MM.1S (cell line): ENCODE measurements at regions not wholly inside any gene's neighbourhood (a gene's known extent, or its start where the extent isn't known, plus 50 kb on each side); places are given as distances from the start of the nearest gene placed in this dataset.

Experiments used
- EZH2 ChIP-seq: fragments of 300-600 bp; sonication (generic); optimal IDR thresholded peaks from 2 replicates; pipeline ENCODE3; 2017; ENCODE audit warnings: low read depth, mild to moderate bottlenecking, antibody characterized with exemption, low read length, mixed read lengths
- EZH2phosphoT487 ChIP-seq: fragments of 300-600 bp; sonication (generic); IDR thresholded peaks from 2 replicates; pipeline ENCODE4 v1.6.1; 2018; ENCODE audit warnings: antibody characterized with exemption, low read length
- TF ChIP-seq, protein P1 (sequence below): fragments of 300-600 bp; sonication (generic); IDR thresholded peaks from 2 replicates; pipeline ENCODE4 v1.5.1; 2016; ENCODE audit warnings: antibody characterized with exemption, low read length, mixed read lengths

DNA sequence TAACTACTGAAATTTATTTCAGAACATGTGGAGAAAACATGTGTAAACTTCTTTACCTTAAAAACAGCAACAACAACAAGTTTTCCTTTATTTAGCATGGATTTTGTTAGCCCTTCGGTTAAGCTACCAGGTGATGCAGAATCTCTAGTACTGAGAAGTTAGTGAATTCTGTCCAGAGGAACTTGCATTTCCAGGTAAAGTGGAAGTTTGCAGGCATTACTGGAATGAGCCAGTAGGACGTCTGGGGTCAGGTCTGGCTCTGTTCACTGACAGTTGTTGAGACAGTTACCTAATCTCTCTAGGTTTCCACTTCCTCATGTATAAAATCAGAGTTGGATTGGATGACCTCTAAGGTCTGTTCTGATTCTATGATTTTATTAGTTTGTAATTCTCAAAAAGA is 244.3 kb downstream of the OLFM4 start:
- TF ChIP-seq, protein P1, sequence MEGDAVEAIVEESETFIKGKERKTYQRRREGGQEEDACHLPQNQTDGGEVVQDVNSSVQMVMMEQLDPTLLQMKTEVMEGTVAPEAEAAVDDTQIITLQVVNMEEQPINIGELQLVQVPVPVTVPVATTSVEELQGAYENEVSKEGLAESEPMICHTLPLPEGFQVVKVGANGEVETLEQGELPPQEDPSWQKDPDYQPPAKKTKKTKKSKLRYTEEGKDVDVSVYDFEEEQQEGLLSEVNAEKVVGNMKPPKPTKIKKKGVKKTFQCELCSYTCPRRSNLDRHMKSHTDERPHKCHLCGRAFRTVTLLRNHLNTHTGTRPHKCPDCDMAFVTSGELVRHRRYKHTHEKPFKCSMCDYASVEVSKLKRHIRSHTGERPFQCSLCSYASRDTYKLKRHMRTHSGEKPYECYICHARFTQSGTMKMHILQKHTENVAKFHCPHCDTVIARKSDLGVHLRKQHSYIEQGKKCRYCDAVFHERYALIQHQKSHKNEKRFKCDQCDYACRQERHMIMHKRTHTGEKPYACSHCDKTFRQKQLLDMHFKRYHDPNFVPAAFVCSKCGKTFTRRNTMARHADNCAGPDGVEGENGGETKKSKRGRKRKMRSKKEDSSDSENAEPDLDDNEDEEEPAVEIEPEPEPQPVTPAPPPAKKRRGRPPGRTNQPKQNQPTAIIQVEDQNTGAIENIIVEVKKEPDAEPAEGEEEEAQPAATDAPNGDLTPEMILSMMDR: no peak
- no peak for TF ChIP-seq EZH2
- no peak for TF ChIP-seq EZH2phosphoT487
